KMS-11 (cell line): ENCODE measurements at regions not wholly inside any gene's neighbourhood (a gene's known extent, or its start where the extent isn't known, plus 50 kb on each side); places are given as distances from the start of the nearest gene placed in this dataset.

ENCODE experiments used
- H2AFZ ChIP-seq: fragments of 200-600 bp; sonication (generic); 2 replicates; pipeline ENCODE4 v1.6.1; 2016; ENCODE audit warnings: antibody characterized with exemption, mixed run types, low read depth
- H3K27ac ChIP-seq: fragments of 200-600 bp; sonication (generic); 2 replicates; pipeline ENCODE4 v1.6.1; 2016; ENCODE audit warnings: mild to moderate bottlenecking, mixed run types
- H3K27me3 ChIP-seq: fragments of 200-600 bp; sonication (generic); 2 replicates; pipeline ENCODE4 v1.6.1; 2017; ENCODE audit warnings: mild to moderate bottlenecking, low read depth, mixed run types, moderate library complexity; ENCODE audit not compliant: insufficient read depth
- H3K36me3 ChIP-seq: fragments of 200-600 bp; sonication (generic); 2 replicates; pipeline ENCODE4 v1.6.1; 2017; ENCODE audit warnings: mild to moderate bottlenecking, mixed run types; ENCODE audit not compliant: insufficient read depth
- H3K4me1 ChIP-seq: fragments of 200-600 bp; sonication (generic); 2 replicates; pipeline ENCODE4 v1.6.1; 2016; ENCODE audit warnings: mild to moderate bottlenecking, low read depth, mixed run types; ENCODE audit not compliant: poor library complexity, severe bottlenecking
- H3K4me2 ChIP-seq: fragments of 200-600 bp; sonication (generic); 2 replicates; pipeline ENCODE4 v1.7.0; 2016; ENCODE audit warnings: mild to moderate bottlenecking, mixed run types
- H3K4me3 ChIP-seq: fragments of 200-600 bp; sonication (generic); IDR thresholded peaks from 2 replicates; pipeline ENCODE4 v1.6.1; 2017; ENCODE audit warnings: low read depth, low read length, mixed read lengths; ENCODE audit not compliant: insufficient read depth
- H3K79me2 ChIP-seq: fragments of 200-600 bp; sonication (generic); 2 replicates; pipeline ENCODE4 v1.6.1; 2016; ENCODE audit warnings: low read depth, mixed run types; ENCODE audit not compliant: insufficient read depth
- H3K9ac ChIP-seq: fragments of 200-600 bp; sonication (generic); 2 replicates; pipeline ENCODE4 v1.6.1; 2016; ENCODE audit warnings: mild to moderate bottlenecking, mixed run types
- H4K20me1 ChIP-seq: fragments of 200-600 bp; sonication (generic); 2 replicates; pipeline ENCODE4 v1.6.1; 2016; ENCODE audit warnings: mild to moderate bottlenecking, mixed run types; ENCODE audit not compliant: insufficient read depth
- TF ChIP-seq, protein P1 (sequence below): fragments of 200-600 bp; sonication (generic); conservative IDR thresholded peaks from 2 replicates; pipeline ENCODE4 v1.6.1; 2017; ENCODE audit warnings: low read depth, mild to moderate bottlenecking, antibody characterized with exemption, low read length, moderate library complexity, mixed read lengths

GRCh38 chr22:47279337-47279736 lies 516.9 kb downstream of the TBC1D22A start:
- Histone ChIP-seq H3K4me1 (no peaks in the 10 kb centered on the region), H3K27me3 (no peaks in the 10 kb centered on the region; the same call in 1 of the 2 replicates), H3K79me2 (no peaks in the 10 kb centered on the region), H3K36me3 (no peaks in the 10 kb centered on the region), H4K20me1 (no peaks in the 10 kb centered on the region), H3K4me2 (no peak overlapping the region), H3K27ac (no peak overlapping the region), H3K9ac (no peak overlapping the region), H3K4me3 (no peak overlapping the region), H2AFZ (no peak overlapping the region)
- TF ChIP-seq, protein P1, sequence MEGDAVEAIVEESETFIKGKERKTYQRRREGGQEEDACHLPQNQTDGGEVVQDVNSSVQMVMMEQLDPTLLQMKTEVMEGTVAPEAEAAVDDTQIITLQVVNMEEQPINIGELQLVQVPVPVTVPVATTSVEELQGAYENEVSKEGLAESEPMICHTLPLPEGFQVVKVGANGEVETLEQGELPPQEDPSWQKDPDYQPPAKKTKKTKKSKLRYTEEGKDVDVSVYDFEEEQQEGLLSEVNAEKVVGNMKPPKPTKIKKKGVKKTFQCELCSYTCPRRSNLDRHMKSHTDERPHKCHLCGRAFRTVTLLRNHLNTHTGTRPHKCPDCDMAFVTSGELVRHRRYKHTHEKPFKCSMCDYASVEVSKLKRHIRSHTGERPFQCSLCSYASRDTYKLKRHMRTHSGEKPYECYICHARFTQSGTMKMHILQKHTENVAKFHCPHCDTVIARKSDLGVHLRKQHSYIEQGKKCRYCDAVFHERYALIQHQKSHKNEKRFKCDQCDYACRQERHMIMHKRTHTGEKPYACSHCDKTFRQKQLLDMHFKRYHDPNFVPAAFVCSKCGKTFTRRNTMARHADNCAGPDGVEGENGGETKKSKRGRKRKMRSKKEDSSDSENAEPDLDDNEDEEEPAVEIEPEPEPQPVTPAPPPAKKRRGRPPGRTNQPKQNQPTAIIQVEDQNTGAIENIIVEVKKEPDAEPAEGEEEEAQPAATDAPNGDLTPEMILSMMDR = no peak

DNA sequence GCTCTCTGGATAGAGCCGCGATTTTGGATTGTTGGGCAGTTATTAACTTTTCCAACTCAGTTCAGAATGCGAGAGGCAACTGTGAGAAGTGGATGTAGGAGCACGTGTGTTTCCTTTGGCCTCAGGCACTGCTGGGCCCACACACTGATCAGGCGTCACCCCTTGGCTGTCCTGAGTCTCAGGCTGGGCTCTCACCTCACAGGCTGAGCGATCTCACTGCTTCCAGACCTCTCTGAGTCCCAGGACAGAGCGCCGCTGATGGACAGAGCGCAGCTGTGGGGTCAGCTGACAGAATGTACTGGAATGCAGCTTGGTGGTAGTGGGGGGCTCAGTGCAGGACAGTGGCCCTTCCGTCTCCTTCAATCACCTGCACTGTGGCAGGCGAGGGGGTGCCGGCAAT lies 516.2 kb downstream of the TBC1D22A start:
- Histone ChIP-seq H3K4me2 (no peak overlapping the region), H3K4me3 (no peak overlapping the region), H4K20me1 (no peaks in the 10 kb centered on the region), H3K9ac (no peak overlapping the region), H3K79me2 (no peaks in the 10 kb centered on the region), H3K36me3 (no peaks in the 10 kb centered on the region), H2AFZ (no peak overlapping the region), H3K27ac (no peak overlapping the region), H3K4me1 (no peaks in the 10 kb centered on the region), H3K27me3 (no peaks in the 10 kb centered on the region; the same call in 1 of the 2 replicates)
- TF ChIP-seq, protein P1 = no peak

- no peaks in the 10 kb centered on the region for H3K36me3 ChIP-seq
- TF ChIP-seq, protein P1 = no peak
- H2AFZ ChIP-seq = no peak overlapping the region
- no peaks in the 10 kb centered on the region for H4K20me1 ChIP-seq
- no peak overlapping the region for H3K9ac ChIP-seq
- no peak overlapping the region for H3K4me2 ChIP-seq
- no peaks in the 10 kb centered on the region for H3K79me2 ChIP-seq
- H3K4me1 ChIP-seq = no peaks in the 10 kb centered on the region
- H3K27ac ChIP-seq = no peak overlapping the region
- H3K4me3 ChIP-seq = no peak overlapping the region
- H3K27me3 ChIP-seq = no peaks in the 10 kb centered on the region; the same call in 1 of the 2 replicates
Observed at GRCh38 chr22:47277531-47277930, 515.1 kb downstream of the TBC1D22A start.

DNA sequence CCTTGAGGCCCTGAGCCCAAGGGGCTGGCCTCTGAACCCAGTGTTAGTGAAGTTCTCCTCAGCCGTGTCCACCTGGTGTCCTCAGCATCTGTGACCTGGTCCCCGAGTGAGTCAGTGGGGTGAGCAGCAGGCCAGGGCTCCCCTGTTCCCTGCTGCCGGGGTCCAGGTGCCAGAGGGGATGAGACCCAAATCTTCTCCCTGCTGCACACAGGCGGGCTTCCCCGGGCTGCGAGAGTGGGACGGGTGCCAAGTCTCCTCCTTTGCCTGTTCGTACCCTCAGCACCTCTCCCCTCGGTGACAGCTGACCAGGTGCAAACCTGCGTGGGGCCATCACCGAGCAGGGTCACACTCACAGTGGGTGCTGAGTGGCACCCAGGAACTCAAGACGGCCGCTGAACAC lies 514.5 kb downstream of the TBC1D22A start:
- H3K4me1 ChIP-seq = no peaks in the 10 kb centered on the region
- no peak overlapping the region for H2AFZ ChIP-seq
- no peaks in the 10 kb centered on the region for H3K36me3 ChIP-seq
- no peaks in the 10 kb centered on the region; the same call in 1 of the 2 replicates for H3K27me3 ChIP-seq
- H3K79me2 ChIP-seq = no peaks in the 10 kb centered on the region
- no peak overlapping the region for H3K9ac ChIP-seq
- no peak overlapping the region for H3K27ac ChIP-seq
- H3K4me3 ChIP-seq = no peak overlapping the region
- TF ChIP-seq, protein P1 = no peak
- no peaks in the 10 kb centered on the region for H4K20me1 ChIP-seq
- no peak overlapping the region for H3K4me2 ChIP-seq
